ENCODE measurements at regions not wholly inside any gene's neighbourhood (a gene's known extent, or its start where the extent isn't known, plus 50 kb on each side); places are given as distances from the start of the nearest gene placed in this dataset.

GRCh38 chr20:40891351-40891750 is 137.3 kb upstream of the TOP1 start:
- TF ChIP-seq, protein P1, sequence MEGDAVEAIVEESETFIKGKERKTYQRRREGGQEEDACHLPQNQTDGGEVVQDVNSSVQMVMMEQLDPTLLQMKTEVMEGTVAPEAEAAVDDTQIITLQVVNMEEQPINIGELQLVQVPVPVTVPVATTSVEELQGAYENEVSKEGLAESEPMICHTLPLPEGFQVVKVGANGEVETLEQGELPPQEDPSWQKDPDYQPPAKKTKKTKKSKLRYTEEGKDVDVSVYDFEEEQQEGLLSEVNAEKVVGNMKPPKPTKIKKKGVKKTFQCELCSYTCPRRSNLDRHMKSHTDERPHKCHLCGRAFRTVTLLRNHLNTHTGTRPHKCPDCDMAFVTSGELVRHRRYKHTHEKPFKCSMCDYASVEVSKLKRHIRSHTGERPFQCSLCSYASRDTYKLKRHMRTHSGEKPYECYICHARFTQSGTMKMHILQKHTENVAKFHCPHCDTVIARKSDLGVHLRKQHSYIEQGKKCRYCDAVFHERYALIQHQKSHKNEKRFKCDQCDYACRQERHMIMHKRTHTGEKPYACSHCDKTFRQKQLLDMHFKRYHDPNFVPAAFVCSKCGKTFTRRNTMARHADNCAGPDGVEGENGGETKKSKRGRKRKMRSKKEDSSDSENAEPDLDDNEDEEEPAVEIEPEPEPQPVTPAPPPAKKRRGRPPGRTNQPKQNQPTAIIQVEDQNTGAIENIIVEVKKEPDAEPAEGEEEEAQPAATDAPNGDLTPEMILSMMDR (conservative IDR thresholded peaks at IDR 0.05 in 1 of 2, IDR thresholded peaks at IDR 0.05 in 1 of 2; ENCODE audit: extremely low read depth in 1 of 2, insufficient read depth in 1 of 2, low read depth in 1 of 2, low read length in 2 of 2) = no peak
- no peak for TF ChIP-seq EZH2 (IDR thresholded peaks at IDR 0.05; ENCODE audit: borderline replicate concordance, low read length)

Data from mammary epithelial cell (primary cell).